AG04450 (cell line): ENCODE measurements at regions not wholly inside any gene's neighbourhood (a gene's known extent, or its start where the extent isn't known, plus 50 kb on each side); places are given as distances from the start of the nearest gene placed in this dataset.

Experiments used
- CTCF ChIA-PET: fragments of 300-600, 350-600 bp; formaldehyde crosslinking; extraction: SDS; loops from one replicate; lab custom pipeline; 2022; ENCODE audit warnings: antibody characterized with exemption, inconsistent platforms; lab: Charles Lee
- POLR2A ChIA-PET: fragments of 350-600 bp; formaldehyde crosslinking; extraction: SDS; loops from one replicate; lab custom pipeline; 2021; ENCODE audit warnings: antibody characterized with exemption, inconsistent platforms; lab: Yijun Ruan, JAX
- DNase-seq: peaks from one replicate; pipeline ENCODE4 v3.0.0-alpha.2; 2011; ENCODE audit warnings: low read depth, low spot score
- H3K27ac ChIP-seq: one replicate; pipeline ENCODE4 v1.5.1; 2012; ENCODE audit warnings: low read depth, low read length, control low read depth
- H3K27me3 ChIP-seq: one replicate; pipeline ENCODE4 v1.6.0; 2012; ENCODE audit warnings: low read length; ENCODE audit not compliant: control insufficient read depth, insufficient read depth
- H3K4me3 ChIP-seq: 2 replicates; pipeline ENCODE4 v1.5.1; 2011; ENCODE audit warnings: mild to moderate bottlenecking, low read depth, low read length, control low read depth
- H3K9me3 ChIP-seq: 2 replicates; pipeline ENCODE4 v1.5.1; 2012; ENCODE audit warnings: low read length; ENCODE audit not compliant: control insufficient read depth, insufficient read depth
- CTCF ChIP-seq: IDR thresholded peaks from 2 replicates; pipeline ENCODE4 v1.5.1; 2011; ENCODE audit warnings: low read depth, low read length, control low read depth, inconsistent platforms

DNA sequence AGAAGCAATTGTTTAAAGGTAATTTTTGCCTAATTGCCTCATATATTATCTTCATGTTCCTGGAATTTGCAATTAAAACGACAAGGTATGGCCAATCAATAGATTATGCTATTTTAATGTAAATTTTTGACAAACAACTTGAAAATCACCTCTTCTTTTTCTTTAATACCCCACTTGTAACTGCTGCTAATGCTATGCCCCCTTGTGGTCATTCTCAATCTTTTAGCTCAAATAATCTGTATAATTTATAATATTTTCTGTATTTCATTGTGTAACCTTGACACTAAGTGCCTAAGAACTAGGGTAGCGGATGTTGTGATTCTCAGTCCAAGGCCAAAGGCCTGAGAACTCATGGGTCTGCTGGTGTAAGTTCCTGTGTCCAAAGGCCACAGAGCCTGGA lies 831.7 kb upstream of the POU3F4 start:
- Histone ChIP-seq H3K27ac (no peak overlapping the region), H3K27me3 (no peaks in the 10 kb centered on the region), H3K4me3 (no peak overlapping the region), H3K9me3 (no peaks in the 10 kb centered on the region)
- ChIA-PET CTCF (interaction anchor here (1.2 kb wide), 1 partner anchor 351 kb away, joined by 3 read pairs; no protein-coding TSS in a partner anchor), POLR2A (no interaction called here)
- DNase-seq, result no peak
- TF ChIP-seq CTCF, result 0 out of 2 replicates have a peak, but pooled peaks have one; percentile 18

- no peak overlapping the region for H3K4me3 ChIP-seq
- H3K9me3 ChIP-seq, result no peaks in the 10 kb centered on the region
- DNase-seq, result no peak
- H3K27ac ChIP-seq, result no peak overlapping the region
- H3K27me3 ChIP-seq, result no peaks in the 10 kb centered on the region
- CTCF ChIA-PET, result interaction anchor here (1.2 kb wide), 1 partner anchor 352 kb away, joined by 3 read pairs; no protein-coding TSS in a partner anchor
- POLR2A ChIA-PET, result no interaction called here
- no peak for TF ChIP-seq CTCF
These were observed 830.8 kb upstream of the POU3F4 start for GRCh38 chrX:82677286-82677685.

GRCh38 chrX:82692991-82693390 lies 815.1 kb upstream of the POU3F4 start:
- ChIA-PET POLR2A (no interaction called here), CTCF (no interaction called here)
- Histone ChIP-seq H3K27me3 (no peaks in the 10 kb centered on the region), H3K4me3 (no peak overlapping the region), H3K9me3 (no peaks in the 10 kb centered on the region), H3K27ac (no peak overlapping the region)
- TF ChIP-seq CTCF, result no peak
- no peak for DNase-seq

DNA sequence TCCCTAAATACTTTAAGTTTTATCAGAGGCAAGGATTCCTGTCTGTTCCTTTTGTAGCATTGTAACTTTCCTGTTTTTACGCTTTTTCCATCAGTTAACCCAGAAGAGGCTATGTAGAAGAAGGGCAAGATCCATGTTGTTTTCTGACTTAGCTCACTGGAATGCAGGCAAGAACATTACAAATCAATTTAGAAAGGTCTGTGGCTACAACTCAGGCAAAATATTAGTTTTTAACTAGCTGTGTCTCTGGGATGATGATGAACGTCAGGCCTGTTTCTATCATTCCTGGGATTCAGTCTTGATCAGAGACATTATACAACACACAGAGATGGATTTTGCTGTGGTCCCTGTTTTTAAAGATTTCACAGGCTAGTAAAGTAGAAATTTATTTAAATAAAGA lies 813.0 kb upstream of the POU3F4 start:
- ChIA-PET CTCF (no interaction called here), POLR2A (no interaction called here)
- Histone ChIP-seq H3K4me3 (no peak overlapping the region), H3K9me3 (no peaks in the 10 kb centered on the region), H3K27ac (no peak overlapping the region), H3K27me3 (no peaks in the 10 kb centered on the region)
- no peak for DNase-seq
- TF ChIP-seq CTCF, result no peak

DNA sequence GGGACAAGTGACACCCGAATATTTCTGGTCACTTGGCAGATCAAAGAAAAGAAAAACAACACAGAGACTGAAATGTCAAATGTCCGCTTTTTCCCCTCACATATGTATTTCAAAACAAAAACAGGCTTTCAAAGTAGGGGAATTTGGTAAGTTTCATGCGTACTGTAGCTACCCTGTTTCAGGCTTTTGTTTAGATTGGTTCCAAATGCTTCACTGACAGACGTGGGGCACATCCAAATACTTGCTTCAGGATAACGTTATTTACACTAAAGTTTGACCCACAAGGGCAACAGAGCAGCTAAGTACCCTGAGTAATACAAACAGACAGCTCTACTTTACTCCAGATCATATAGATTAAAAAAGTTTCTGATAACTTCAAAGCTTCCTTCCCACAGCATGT lies 804.5 kb upstream of the POU3F4 start:
- CTCF ChIA-PET, result no interaction called here
- no peak for DNase-seq

More for the DNA sequence above, 804.5 kb upstream of the POU3F4 start:
- Histone ChIP-seq H3K4me3 (no peak overlapping the region), H3K27ac (no peak overlapping the region), H3K27me3 (no peaks in the 10 kb centered on the region), H3K9me3 (no peaks in the 10 kb centered on the region)
- POLR2A ChIA-PET, result no interaction called here
- no peak for TF ChIP-seq CTCF
